OCI-LY7 (cell line): ENCODE measurements at regions not wholly inside any gene's neighbourhood (a gene's known extent, or its start where the extent isn't known, plus 50 kb on each side); places are given as distances from the start of the nearest gene placed in this dataset.

ENCODE experiments used
- EZH2phosphoT487 ChIP-seq: fragments of 200-600 bp; sonication (generic); IDR thresholded peaks from 2 replicates; pipeline ENCODE4 v1.6.1; 2018; ENCODE audit warnings: low read depth, borderline replicate concordance, mild to moderate bottlenecking, mixed run types, antibody characterized with exemption, low read length, moderate library complexity, mixed read lengths
- TF ChIP-seq, protein P1 (sequence below): fragments of 200-600 bp; sonication (generic); conservative IDR thresholded peaks from 2 replicates; pipeline ENCODE4 v1.5.1; 2014; ENCODE audit warnings: mild to moderate bottlenecking, antibody characterized with exemption, low read length, moderate library complexity, mixed read lengths

DNA sequence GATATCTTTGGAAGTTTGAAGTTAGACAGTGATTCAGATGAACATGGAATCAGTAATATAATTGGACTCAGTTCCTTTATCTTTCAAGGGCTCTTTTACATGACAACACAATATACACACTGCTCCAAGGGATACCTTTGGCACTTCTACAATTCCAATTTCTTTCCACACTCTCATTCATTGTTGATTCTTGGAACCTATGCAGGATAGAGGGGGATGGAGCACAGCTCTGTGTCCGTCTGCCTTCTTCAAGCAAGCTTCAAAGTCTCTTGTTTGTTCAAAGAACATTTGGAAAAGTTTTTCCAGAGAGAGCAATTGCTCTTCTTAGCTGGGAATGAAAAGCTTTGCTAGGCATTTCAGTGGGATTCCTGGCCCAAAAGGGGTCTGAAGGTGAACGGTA is 276.2 kb upstream of the ZEB2 start:
- TF ChIP-seq, protein P1, sequence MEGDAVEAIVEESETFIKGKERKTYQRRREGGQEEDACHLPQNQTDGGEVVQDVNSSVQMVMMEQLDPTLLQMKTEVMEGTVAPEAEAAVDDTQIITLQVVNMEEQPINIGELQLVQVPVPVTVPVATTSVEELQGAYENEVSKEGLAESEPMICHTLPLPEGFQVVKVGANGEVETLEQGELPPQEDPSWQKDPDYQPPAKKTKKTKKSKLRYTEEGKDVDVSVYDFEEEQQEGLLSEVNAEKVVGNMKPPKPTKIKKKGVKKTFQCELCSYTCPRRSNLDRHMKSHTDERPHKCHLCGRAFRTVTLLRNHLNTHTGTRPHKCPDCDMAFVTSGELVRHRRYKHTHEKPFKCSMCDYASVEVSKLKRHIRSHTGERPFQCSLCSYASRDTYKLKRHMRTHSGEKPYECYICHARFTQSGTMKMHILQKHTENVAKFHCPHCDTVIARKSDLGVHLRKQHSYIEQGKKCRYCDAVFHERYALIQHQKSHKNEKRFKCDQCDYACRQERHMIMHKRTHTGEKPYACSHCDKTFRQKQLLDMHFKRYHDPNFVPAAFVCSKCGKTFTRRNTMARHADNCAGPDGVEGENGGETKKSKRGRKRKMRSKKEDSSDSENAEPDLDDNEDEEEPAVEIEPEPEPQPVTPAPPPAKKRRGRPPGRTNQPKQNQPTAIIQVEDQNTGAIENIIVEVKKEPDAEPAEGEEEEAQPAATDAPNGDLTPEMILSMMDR = no peak
- no peak for TF ChIP-seq EZH2phosphoT487
